PC-3 (cell line): ENCODE measurements at regions not wholly inside any gene's neighbourhood (a gene's known extent, or its start where the extent isn't known, plus 50 kb on each side); places are given as distances from the start of the nearest gene placed in this dataset.

Experiments
- EZH2 ChIP-seq: fragments of 300-600 bp; sonication (generic); IDR thresholded peaks from one replicate; pipeline ENCODE4 v1.6.1; 2017; ENCODE audit warnings: antibody characterized with exemption, mild to moderate bottlenecking, low read length; ENCODE audit not compliant: unreplicated experiment
- EZH2phosphoT487 ChIP-seq: fragments of 300-600 bp; sonication (generic); IDR thresholded peaks from 2 replicates; pipeline ENCODE4 v1.6.1; 2018; ENCODE audit warnings: mild to moderate bottlenecking, antibody characterized with exemption, low read length, borderline replicate concordance
- TF ChIP-seq, protein P1 (sequence below): fragments of 300-600 bp; sonication (generic); conservative IDR thresholded peaks from 2 replicates; pipeline ENCODE4 v1.5.1; 2017; ENCODE audit warnings: antibody characterized with exemption, low read depth, mild to moderate bottlenecking, low read length

DNA sequence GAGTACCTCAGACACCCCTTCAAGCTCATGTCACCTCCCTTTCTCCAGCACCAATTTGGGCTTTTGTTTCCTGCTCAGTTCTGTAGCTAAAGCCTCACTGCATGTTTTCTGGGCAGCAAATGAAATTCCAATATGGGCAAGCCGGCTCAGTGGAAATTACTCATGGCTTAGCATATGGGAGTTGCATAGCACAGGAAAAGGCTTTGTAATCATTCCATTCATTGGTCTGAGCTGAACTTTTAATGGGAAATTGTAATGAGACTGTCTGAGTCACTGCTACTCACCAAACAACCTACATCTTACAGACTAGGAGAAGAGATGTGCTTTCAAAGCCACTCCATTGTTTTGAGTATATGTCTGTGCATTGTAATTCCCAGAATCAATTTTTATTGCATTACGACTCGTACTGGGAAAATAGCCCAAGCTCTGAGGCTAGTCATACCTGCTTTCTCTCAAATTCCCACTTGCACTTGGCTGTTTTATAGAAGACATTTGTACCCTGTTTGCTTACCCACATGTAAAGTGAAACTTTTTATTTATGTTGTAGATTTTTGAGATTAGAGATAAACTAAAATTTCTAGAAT lies 139.5 kb upstream of the LRATD1 start:
- TF ChIP-seq, protein P1, sequence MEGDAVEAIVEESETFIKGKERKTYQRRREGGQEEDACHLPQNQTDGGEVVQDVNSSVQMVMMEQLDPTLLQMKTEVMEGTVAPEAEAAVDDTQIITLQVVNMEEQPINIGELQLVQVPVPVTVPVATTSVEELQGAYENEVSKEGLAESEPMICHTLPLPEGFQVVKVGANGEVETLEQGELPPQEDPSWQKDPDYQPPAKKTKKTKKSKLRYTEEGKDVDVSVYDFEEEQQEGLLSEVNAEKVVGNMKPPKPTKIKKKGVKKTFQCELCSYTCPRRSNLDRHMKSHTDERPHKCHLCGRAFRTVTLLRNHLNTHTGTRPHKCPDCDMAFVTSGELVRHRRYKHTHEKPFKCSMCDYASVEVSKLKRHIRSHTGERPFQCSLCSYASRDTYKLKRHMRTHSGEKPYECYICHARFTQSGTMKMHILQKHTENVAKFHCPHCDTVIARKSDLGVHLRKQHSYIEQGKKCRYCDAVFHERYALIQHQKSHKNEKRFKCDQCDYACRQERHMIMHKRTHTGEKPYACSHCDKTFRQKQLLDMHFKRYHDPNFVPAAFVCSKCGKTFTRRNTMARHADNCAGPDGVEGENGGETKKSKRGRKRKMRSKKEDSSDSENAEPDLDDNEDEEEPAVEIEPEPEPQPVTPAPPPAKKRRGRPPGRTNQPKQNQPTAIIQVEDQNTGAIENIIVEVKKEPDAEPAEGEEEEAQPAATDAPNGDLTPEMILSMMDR: no peak
- TF ChIP-seq EZH2phosphoT487 (no peak), EZH2 (no peak)
